Bronchial epithelial cell (primary cell): ENCODE measurements at regions not wholly inside any gene's neighbourhood (a gene's known extent, or its start where the extent isn't known, plus 50 kb on each side); places are given as distances from the start of the nearest gene placed in this dataset.

Experiments used
- DNase-seq: peaks from one replicate; pipeline ENCODE4 v3.0.0-alpha.2; 2010; ENCODE audit warnings: low read depth
- FAIRE-seq: peaks from 2 replicates; lab custom pipeline; 2011; peaks lifted over from hg19 to GRCh38; lab: Jason Lieb, UNC
- H3K27me3 ChIP-seq: 2 replicates; pipeline ENCODE4 v1.5.1; 2011; ENCODE audit warnings: low read length; ENCODE audit not compliant: control insufficient read depth, insufficient read depth
- H3K36me3 ChIP-seq: 2 replicates; pipeline ENCODE4 v1.5.1; 2011; ENCODE audit warnings: low read length; ENCODE audit not compliant: control insufficient read depth, insufficient read depth
- H3K4me3 ChIP-seq: 2 replicates; pipeline ENCODE4 v1.5.1; 2011; ENCODE audit warnings: mild to moderate bottlenecking, low read depth, low read length, control low read depth
- TF ChIP-seq, protein P1 (sequence below): IDR thresholded peaks from 2 replicates; pipeline ENCODE4 v1.5.1; 2011; ENCODE audit warnings: mild to moderate bottlenecking, moderate library complexity, low read length, control low read depth, inconsistent platforms; ENCODE audit not compliant: insufficient read depth, severe bottlenecking

DNA sequence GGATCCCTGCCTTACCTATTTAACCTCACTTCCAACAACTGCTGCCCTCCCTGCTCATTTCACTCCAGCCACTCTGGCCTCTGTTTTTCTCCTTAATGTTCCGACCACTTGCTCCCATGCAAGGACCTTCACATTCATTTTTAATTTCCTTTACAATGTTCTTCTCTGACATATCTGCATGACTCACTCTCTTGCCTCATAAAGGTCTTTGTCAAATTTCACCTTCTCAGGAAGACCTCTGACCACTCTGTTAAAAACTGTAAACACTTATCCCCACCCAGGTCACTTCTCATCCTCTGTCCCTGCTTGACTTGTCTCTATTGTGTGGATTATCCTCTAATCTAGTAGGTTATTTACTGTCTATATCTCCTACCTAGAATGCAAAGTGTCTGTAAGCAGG, 751.2 kb downstream of the BRINP1 start:
- FAIRE-seq (no peak), DNase-seq (peak; percentile 17)
- no peaks in the 10 kb centered on the region for H3K36me3 ChIP-seq
- H3K4me3 ChIP-seq = no peak overlapping the region
- no peaks in the 10 kb centered on the region for H3K27me3 ChIP-seq
- TF ChIP-seq, protein P1, sequence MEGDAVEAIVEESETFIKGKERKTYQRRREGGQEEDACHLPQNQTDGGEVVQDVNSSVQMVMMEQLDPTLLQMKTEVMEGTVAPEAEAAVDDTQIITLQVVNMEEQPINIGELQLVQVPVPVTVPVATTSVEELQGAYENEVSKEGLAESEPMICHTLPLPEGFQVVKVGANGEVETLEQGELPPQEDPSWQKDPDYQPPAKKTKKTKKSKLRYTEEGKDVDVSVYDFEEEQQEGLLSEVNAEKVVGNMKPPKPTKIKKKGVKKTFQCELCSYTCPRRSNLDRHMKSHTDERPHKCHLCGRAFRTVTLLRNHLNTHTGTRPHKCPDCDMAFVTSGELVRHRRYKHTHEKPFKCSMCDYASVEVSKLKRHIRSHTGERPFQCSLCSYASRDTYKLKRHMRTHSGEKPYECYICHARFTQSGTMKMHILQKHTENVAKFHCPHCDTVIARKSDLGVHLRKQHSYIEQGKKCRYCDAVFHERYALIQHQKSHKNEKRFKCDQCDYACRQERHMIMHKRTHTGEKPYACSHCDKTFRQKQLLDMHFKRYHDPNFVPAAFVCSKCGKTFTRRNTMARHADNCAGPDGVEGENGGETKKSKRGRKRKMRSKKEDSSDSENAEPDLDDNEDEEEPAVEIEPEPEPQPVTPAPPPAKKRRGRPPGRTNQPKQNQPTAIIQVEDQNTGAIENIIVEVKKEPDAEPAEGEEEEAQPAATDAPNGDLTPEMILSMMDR = no peak

DNA sequence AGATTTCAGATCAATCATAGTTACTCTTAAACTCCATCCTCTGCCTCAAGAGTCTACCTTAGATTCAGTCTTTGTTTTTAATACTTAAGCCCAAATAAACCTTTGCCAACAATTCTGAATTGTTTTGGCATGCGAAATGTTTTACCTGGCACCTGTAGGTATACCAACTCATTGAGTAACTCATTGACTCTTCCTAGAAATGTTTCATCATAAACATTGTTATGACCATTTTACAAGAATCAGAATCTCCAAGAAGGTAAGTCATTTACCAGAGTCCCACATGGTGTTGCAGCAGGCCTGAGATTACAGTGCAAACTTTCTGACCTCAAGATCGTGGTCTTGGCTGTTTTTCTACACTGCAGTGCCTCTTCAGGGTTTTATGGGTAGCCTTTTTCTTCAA, 750.4 kb downstream of the BRINP1 start:
- no peak overlapping the region for H3K4me3 ChIP-seq
- DNase-seq (no peak), FAIRE-seq (no peak)
- no peaks in the 10 kb centered on the region for H3K27me3 ChIP-seq
- TF ChIP-seq, protein P1 = no peak
- no peaks in the 10 kb centered on the region for H3K36me3 ChIP-seq

DNA sequence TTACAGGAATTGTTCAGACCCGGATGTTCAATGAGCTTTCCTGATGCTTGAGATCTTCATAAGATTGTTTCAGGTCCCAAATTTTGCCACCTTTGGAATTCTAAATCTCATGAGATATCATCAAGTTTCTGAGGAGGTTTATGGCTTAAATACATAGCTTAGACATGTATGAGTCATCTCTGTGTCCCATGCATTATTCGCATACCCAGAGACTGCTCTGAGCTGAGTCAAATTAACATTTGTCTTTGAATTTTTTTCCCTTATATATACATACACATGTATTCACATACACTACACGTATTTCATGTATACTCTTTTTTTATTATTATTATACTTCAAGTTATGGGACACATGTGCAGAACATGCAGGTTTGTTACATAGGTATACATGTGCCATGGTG, 744.6 kb downstream of the BRINP1 start:
- no peak for FAIRE-seq

DNA sequence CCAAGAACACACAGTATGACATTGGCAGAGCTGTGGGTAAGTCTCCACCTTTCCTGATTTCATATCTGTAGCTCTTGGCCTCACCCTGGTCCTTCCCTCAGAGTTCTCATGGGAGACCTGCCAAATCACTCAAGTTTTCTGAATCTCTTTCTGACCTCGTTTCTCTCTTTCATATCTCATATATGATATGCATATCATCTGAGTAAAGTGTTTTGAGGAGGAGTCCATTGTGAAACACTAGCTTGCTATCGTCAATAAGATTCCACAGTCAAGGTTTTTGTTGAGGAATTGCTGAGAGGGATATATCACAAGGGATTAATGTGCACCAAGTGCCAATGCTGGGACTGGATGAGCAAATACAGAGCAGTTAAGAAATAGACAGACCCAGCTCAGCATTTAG, 739.2 kb downstream of the BRINP1 start:
- no peaks in the 10 kb centered on the region for H3K36me3 ChIP-seq
- H3K4me3 ChIP-seq = no peak overlapping the region
- DNase-seq (no peak), FAIRE-seq (no peak)
- TF ChIP-seq, protein P1 = no peak
- H3K27me3 ChIP-seq = no peaks in the 10 kb centered on the region

More for the DNA sequence above, 744.6 kb downstream of the BRINP1 start:
- DNase-seq = peak; percentile 7
- no peaks in the 10 kb centered on the region for H3K36me3 ChIP-seq
- H3K27me3 ChIP-seq = no peaks in the 10 kb centered on the region
- TF ChIP-seq, protein P1 = no peak
- no peak overlapping the region for H3K4me3 ChIP-seq

DNA sequence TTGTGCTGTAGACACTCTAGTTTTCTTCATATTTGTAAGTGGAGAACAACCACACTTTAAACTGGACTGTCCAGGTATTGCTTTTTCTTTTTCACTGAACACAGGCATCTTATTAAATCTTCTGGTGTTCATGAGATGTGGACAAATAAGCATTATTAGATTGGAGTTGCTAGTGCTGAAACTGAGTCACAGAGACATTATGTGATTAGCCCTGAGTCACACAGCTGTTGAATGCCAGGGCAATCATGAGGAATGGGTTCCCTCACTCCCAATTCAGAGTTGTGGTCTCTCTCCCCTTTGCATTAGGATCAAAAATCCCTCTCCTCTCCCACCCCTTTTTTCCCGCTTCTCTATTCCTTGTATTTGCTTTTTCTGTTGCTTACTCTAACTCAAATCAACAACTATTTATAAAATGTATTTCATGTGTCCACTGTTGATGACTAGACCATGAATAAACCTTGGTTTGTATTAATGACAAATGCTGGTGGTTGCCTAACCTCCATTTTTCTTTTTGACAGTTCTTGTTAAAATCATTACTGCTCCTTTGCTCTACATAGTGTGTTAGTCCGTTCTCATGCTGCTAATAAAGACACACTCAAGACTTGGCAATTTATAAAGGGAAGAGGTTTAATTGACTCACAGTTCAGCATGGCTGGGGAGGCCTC, 738.2 kb downstream of the BRINP1 start:
- FAIRE-seq = no peak
- TF ChIP-seq, protein P1 = no peak
- peak; percentile 37 for DNase-seq
- Histone ChIP-seq H3K36me3 (no peaks in the 10 kb centered on the region), H3K27me3 (no peaks in the 10 kb centered on the region), H3K4me3 (no peak overlapping the region)

DNA sequence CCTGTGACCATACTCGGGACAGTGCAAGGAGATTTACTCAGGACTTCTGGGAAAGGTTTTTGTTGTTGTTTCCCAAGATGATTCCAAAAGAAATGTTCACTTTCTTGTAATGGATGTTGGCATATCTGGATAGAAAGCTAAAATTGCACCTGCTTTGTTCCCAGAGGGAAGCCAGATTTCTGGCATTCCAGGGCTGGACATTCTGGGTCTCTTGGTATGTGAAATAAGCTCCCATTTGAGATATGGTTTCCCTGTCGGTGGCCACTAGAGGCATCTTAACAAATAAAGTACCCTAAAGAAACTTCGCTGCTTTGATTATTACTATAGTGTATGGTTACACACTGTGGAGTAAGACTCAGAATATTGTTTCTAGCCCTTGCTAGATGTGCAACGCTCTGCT, 737.3 kb downstream of the BRINP1 start:
- FAIRE-seq = no peak
- TF ChIP-seq, protein P1 = no peak
- no peaks in the 10 kb centered on the region for H3K36me3 ChIP-seq
- H3K4me3 ChIP-seq = no peak overlapping the region
- DNase-seq = no peak
- no peaks in the 10 kb centered on the region for H3K27me3 ChIP-seq
